MM.1S (cell line): ENCODE measurements at regions not wholly inside any gene's neighbourhood (a gene's known extent, or its start where the extent isn't known, plus 50 kb on each side); places are given as distances from the start of the nearest gene placed in this dataset.

Experiments
- CTCF ChIP-seq: fragments of 300-600 bp; sonication (generic); IDR thresholded peaks from 2 replicates; pipeline ENCODE4 v1.5.1; 2016; ENCODE audit warnings: antibody characterized with exemption, low read length, mixed read lengths
- EZH2 ChIP-seq: fragments of 300-600 bp; sonication (generic); optimal IDR thresholded peaks from 2 replicates; pipeline ENCODE3; 2017; ENCODE audit warnings: low read depth, mild to moderate bottlenecking, antibody characterized with exemption, low read length, mixed read lengths

- TF ChIP-seq CTCF, result no peak
- no peak for TF ChIP-seq EZH2
Observed at GRCh38 chr1:193565971-193566577, 379.7 kb upstream of the B3GALT2 start.
